ENCODE measurements at regions not wholly inside any gene's neighbourhood (a gene's known extent, or its start where the extent isn't known, plus 50 kb on each side); places are given as distances from the start of the nearest gene placed in this dataset.

DNA sequence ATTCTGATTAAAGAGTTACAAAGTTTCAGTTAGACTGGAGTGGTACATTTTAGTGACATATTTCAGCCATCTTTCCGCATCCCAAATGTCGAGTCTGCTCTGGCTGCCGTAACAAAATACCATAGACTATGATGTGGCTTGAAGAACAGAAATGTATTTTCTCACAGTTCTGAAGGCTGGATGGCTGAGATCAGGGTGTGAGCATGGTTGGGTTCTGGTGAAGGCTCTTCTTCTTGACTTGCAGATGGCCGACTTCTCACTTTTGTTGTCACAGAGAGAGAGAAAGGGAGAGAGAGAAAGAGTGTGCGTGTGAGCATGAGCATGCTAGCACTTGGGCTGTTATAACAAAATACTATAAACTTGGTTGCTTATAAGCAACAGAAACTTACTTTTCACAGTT is 335.4 kb upstream of the RAG2 start:
- TF ChIP-seq, protein P1, sequence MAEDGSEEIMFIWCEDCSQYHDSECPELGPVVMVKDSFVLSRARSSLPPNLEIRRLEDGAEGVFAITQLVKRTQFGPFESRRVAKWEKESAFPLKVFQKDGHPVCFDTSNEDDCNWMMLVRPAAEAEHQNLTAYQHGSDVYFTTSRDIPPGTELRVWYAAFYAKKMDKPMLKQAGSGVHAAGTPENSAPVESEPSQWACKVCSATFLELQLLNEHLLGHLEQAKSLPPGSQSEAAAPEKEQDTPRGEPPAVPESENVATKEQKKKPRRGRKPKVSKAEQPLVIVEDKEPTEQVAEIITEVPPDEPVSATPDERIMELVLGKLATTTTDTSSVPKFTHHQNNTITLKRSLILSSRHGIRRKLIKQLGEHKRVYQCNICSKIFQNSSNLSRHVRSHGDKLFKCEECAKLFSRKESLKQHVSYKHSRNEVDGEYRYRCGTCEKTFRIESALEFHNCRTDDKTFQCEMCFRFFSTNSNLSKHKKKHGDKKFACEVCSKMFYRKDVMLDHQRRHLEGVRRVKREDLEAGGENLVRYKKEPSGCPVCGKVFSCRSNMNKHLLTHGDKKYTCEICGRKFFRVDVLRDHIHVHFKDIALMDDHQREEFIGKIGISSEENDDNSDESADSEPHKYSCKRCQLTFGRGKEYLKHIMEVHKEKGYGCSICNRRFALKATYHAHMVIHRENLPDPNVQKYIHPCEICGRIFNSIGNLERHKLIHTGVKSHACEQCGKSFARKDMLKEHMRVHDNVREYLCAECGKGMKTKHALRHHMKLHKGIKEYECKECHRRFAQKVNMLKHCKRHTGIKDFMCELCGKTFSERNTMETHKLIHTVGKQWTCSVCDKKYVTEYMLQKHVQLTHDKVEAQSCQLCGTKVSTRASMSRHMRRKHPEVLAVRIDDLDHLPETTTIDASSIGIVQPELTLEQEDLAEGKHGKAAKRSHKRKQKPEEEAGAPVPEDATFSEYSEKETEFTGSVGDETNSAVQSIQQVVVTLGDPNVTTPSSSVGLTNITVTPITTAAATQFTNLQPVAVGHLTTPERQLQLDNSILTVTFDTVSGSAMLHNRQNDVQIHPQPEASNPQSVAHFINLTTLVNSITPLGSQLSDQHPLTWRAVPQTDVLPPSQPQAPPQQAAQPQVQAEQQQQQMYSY (CRISPR knock-in tag; IDR thresholded peaks at IDR 0.05) = no peak
- TF ChIP-seq SUPT20H (IDR thresholded peaks at IDR 0.05; ENCODE audit: borderline replicate concordance, control insufficient read depth, low read depth, low read length) = no peak
- TF ChIP-seq, protein P2, sequence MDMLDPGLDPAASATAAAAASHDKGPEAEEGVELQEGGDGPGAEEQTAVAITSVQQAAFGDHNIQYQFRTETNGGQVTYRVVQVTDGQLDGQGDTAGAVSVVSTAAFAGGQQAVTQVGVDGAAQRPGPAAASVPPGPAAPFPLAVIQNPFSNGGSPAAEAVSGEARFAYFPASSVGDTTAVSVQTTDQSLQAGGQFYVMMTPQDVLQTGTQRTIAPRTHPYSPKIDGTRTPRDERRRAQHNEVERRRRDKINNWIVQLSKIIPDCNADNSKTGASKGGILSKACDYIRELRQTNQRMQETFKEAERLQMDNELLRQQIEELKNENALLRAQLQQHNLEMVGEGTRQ (IDR thresholded peaks at IDR 0.05; ENCODE audit: borderline replicate concordance, low read depth, low read length) = no peak
- no peak for TF ChIP-seq CTCF (IDR thresholded peaks at IDR 0.05 in 2 of 3, conservative IDR thresholded peaks at IDR 0.05 in 1 of 3; ENCODE audit: control insufficient read depth in 2 of 3, extremely low read depth in 1 of 3, insufficient read depth in 1 of 3, low read depth in 3 of 3, low read length in 3 of 3)
- TF ChIP-seq PBX3 (IDR thresholded peaks at IDR 0.05; ENCODE audit: insufficient replicate concordance, low read depth, low read length) = no peak
- TF ChIP-seq FOS (IDR thresholded peaks at IDR 0.05; ENCODE audit: borderline replicate concordance, extremely low read depth, insufficient read length) = no peak
- TF ChIP-seq NR2C2 (IDR thresholded peaks at IDR 0.05; ENCODE audit: borderline replicate concordance, control insufficient read depth, insufficient read length, low read depth) = no peak
- TF ChIP-seq CREM (IDR thresholded peaks at IDR 0.05; ENCODE audit: low read depth) = no peak
- TF ChIP-seq SREBF2 (IDR thresholded peaks at IDR 0.05; ENCODE audit: low read length) = no peak

All from GM12878 (cell line).